Ovary (tissue), 7 donors: ENCODE measurements at regions not wholly inside any gene's neighbourhood (a gene's known extent, or its start where the extent isn't known, plus 50 kb on each side); places are given as distances from the start of the nearest gene placed in this dataset.
"Not testable (repeated sequence)": the region's sequence is repeated elsewhere in the genome, so short reads cannot be mapped to it uniquely, and the experiment has no call there.

Experiments
- DNase-seq, 5 donors: peaks; one replicate each; pipeline ENCODE4 v3.0.0-alpha.2; 2019 to 2020
- H3K27ac ChIP-seq, 2 donors: fragments of 200-600 bp; one replicate each; pipeline versions ENCODE4 v1.5.1 to v1.8.0; 2019 to 2022
- H3K27me3 ChIP-seq: fragments of 200-600 bp; one replicate; pipeline ENCODE4 v1.8.0; 2022
- H3K36me3 ChIP-seq: fragments of 200-600 bp; sonication (generic); one replicate; pipeline ENCODE4 v1.5.1; 2019
- H3K4me1 ChIP-seq: one replicate; pipeline ENCODE4 v1.8.1; 2013; ENCODE audit warnings: mild to moderate bottlenecking, moderate library complexity; ENCODE audit not compliant: insufficient read depth
- H3K4me3 ChIP-seq: fragments of 200-600 bp; sonication (generic); one replicate; pipeline ENCODE4 v1.5.1; 2017
- H3K9me3 ChIP-seq, 2 donors: fragments of 200-600 bp in 1 of 2; sonication (generic) in 1 of 2; one replicate each; pipeline versions ENCODE4 v1.5.1 to v1.8.1; 2013 to 2019; ENCODE audit warnings: mild to moderate bottlenecking in 1 of 2, moderate library complexity in 1 of 2
- CTCF ChIP-seq, 3 donors: fragments of 450-650 bp in 2 of 3; fragments of 200-600 bp in 1 of 3; IDR thresholded peaks; one replicate each; pipeline versions ENCODE4 v1.5.1 to v1.8.0; 2016 to 2022; ENCODE audit warnings: antibody characterized with exemption in 3 of 3, mild to moderate bottlenecking in 1 of 3
- whole genome bisulfite sequencing, 3 donors: extraction: QIAGEN DNeasy Blood & Tissue Kit in 1 of 3; methylation state at CpG; one replicate each; pipeline versions ENCODE4 v1.1.5 to v1.1.7; 2013 to 2017; 5-methylcytosine and 5-hydroxymethylcytosine counted together
- intact Hi-C, 4 donors: fragments of 100-400 bp; cut with DNase I; formaldehyde crosslinking; loops; one replicate each; pipeline versions ENCODE4 v1.11.0 to v1.15.1; 2022 to 2023
- donor health status: DM: no; HTN: no; CAD: no; lungs with moderate emphysema.
- donor health status: DM: no; HTN: no; CAD: no.
- donor health status: Bipolar disorder and iron deficiency.
- donor health status: DM: no; HTN: no; CAD: no.
- donor health status: DM: yes; HTN: yes; CAD: no.

GRCh38 chr13:52254299-52254698 is 94.9 kb upstream of the NEK3 start:
- H3K27me3 ChIP-seq, intact Hi-C loops, H3K4me1 ChIP-seq, H3K36me3 ChIP-seq, DNase-seq, H3K4me3 ChIP-seq, H3K27ac ChIP-seq, H3K9me3 ChIP-seq: not testable (repeated sequence)
- 91 to 94% (median 94%) methylated on average over 16 to 24 of the region's 24 CpGs for WGBS, 3 donors

- H3K27me3 ChIP-seq, H3K36me3 ChIP-seq, H3K4me3 ChIP-seq, H3K9me3 ChIP-seq, H3K4me1 ChIP-seq, H3K27ac ChIP-seq, intact Hi-C loops, DNase-seq: not testable (repeated sequence)
- 53 to 76% (median 55%) methylated on average over 3 of the region's 3 CpGs for WGBS, 3 donors
These were observed 81.4 kb upstream of the NEK3 start for GRCh38 chr13:52240752-52241151.

DNA sequence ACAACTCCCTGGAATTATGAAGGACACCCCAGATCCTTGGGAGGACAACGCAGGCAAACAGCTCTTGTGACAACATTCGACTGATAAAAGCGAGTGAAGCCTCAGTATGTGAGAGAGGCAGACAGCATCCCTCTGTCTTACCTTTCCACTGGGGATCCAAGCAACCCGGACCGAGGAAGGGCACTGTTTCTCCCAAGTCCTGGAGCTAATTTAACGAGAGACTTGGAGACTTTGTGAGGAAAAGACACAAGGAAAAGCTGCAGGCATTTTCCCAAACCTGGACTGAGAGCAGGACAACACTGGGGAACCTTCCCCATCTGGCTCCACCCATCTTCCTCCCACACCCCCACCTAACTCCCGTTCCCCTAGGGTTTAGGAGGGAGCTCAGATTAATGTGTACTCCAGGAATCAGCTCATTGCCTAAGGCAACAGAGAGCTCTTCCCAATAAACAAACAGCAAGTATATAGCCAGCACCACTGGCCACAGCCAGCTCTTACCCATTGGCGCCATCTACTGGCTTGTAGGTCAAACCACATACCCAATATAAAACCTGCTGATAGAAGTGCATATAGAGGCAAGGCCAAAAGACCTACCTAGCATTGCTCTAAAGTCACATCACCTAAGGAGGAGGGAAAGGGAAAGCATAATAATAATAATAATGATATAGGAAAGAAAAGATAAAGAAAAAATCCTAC is 76.7 kb upstream of the NEK3 start:
- H3K9me3 ChIP-seq, H3K4me3 ChIP-seq, H3K4me1 ChIP-seq, intact Hi-C loops, H3K27ac ChIP-seq, H3K27me3 ChIP-seq, H3K36me3 ChIP-seq: not testable (repeated sequence)
- peak in 2 of 3 donors; percentile 25 to 45 for TF ChIP-seq CTCF (IDR thresholded peaks at IDR 0.05)
- WGBS, 3 donors: 0 to 10% (median 1%) methylated on average over 1 to 4 of the region's 8 CpGs
- DNase-seq: peak; percentile 15 to 63 (median 34)

DNA sequence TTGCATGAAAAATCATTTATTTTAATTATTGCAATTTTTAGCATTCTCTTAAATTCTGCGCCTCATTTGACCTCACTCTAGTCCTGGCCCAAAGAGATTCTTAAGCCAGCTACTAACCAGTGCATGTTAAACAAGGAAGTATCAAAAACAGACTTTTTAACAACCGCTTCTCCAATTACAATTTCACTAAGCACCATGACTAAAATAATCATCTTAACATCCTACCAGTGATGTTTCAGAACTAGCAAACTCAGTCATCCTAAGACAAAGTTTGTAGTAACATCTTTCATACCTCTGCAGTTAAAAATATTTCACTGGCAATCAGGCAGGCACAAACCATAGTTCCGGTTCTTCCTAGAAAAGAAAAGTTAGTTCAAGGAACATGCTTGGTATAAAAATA is 75.5 kb upstream of the NEK3 start:
- H3K4me1 ChIP-seq, intact Hi-C loops, H3K27ac ChIP-seq, H3K27me3 ChIP-seq, H3K4me3 ChIP-seq, H3K9me3 ChIP-seq, DNase-seq, H3K36me3 ChIP-seq: not testable (repeated sequence)
- 61 to 66% (median 65%) methylated on average over 2 to 3 of the region's 3 CpGs for WGBS, 3 donors

- H3K27me3 ChIP-seq, H3K4me3 ChIP-seq, intact Hi-C loops, H3K36me3 ChIP-seq, DNase-seq, H3K4me1 ChIP-seq, H3K9me3 ChIP-seq, H3K27ac ChIP-seq: not testable (repeated sequence)
- WGBS, 3 donors: 60 to 75% (median 74%) methylated on average over 1 of the region's 1 CpG
These were observed 63.7 kb upstream of the NEK3 start for GRCh38 chr13:52223063-52223462.

DNA sequence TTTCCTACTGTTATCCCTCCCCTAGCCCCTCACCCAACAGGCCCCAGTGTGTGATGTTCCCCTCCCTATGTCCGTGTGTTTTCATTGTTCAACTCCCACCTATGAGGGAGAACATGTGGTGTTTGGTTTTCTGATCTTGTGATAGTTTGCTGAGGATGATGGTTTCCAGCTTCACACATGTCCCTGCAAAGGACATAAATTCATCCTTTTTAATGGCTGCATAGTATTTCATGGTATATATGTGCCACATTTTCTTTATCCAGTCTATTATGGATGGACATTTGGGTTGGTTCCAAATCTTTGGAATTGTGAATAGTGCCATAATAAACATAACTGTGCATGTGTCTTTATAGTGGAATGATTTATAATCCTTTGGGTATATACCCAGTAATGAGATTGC is 54.5 kb upstream of the NEK3 start:
- DNase-seq, H3K36me3 ChIP-seq, H3K4me1 ChIP-seq, H3K27ac ChIP-seq, H3K4me3 ChIP-seq, H3K27me3 ChIP-seq, H3K9me3 ChIP-seq, intact Hi-C loops: not testable (repeated sequence)
- 50 to 68% (median 58%) methylated on average over 1 of the region's 1 CpG for whole genome bisulfite sequencing, 3 donors

DNA sequence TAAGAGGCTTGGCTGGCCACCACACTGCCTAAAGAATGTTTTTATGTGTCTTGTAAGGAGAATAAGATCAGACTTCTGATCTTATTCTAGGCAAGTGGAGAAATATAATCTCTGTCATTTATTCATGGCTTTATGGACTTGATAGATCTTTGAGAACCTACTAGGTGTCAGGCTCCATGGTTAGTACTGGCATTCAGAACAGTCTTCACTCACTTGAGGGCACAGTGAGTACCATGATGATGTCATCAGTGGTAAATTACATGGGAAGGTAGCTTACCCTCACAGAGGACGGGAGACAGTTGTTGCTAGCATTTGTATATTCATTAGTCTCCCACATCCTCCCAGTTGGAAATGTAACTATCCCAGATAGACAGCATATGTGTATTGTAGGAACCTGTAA is 53.5 kb upstream of the NEK3 start:
- H3K36me3 ChIP-seq, H3K4me1 ChIP-seq, DNase-seq, intact Hi-C loops, H3K4me3 ChIP-seq, H3K27me3 ChIP-seq, H3K9me3 ChIP-seq, H3K27ac ChIP-seq: not testable (repeated sequence)
- whole genome bisulfite sequencing, 3 donors: 44 to 69% (median 56%) methylated on average over 1 of the region's 1 CpG

DNA sequence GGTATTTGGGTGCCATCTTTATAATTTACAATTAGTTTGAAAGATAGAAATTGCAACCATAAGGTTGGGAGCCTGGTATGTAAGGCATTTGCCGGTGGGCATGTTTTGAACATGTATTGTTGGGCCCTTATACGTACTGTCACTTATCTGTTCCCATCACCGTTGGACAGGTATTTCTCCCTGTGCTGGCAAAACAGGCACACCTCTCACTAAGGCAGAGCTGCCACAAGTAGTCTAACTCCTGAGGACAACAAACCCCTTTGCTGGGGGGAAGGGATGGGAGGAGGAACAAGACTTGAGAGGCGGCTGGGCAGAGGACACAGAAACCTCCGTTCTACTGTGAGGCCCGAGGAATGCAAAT is 52.0 kb upstream of the NEK3 start:
- H3K36me3 ChIP-seq, intact Hi-C loops, H3K27ac ChIP-seq, H3K4me1 ChIP-seq, DNase-seq, H3K27me3 ChIP-seq, H3K4me3 ChIP-seq, H3K9me3 ChIP-seq: not testable (repeated sequence)
- WGBS, 3 donors: 56 to 62% (median 59%) methylated on average over 6 of the region's 6 CpGs

GRCh38 chr13:52210564-52211415 is 51.4 kb upstream of the NEK3 start:
- intact Hi-C loops, H3K27ac ChIP-seq, H3K9me3 ChIP-seq, H3K27me3 ChIP-seq, H3K4me1 ChIP-seq, DNase-seq, H3K36me3 ChIP-seq, H3K4me3 ChIP-seq: not testable (repeated sequence)
- WGBS, 3 donors: 67 to 75% (median 67%) methylated on average over 6 to 7 of the region's 7 CpGs
